HG02852 (cell line): ENCODE measurements at regions not wholly inside any gene's neighbourhood (a gene's known extent, or its start where the extent isn't known, plus 50 kb on each side); places are given as distances from the start of the nearest gene placed in this dataset.

Source experiments
- ATAC-seq: cut with Tn5 transposase; IDR thresholded peaks from one replicate; pipeline ENCODE4 v1.9.1; 2021; ENCODE audit warnings: mild to moderate bottlenecking, moderate library complexity; ENCODE audit not compliant: unreplicated experiment

DNA sequence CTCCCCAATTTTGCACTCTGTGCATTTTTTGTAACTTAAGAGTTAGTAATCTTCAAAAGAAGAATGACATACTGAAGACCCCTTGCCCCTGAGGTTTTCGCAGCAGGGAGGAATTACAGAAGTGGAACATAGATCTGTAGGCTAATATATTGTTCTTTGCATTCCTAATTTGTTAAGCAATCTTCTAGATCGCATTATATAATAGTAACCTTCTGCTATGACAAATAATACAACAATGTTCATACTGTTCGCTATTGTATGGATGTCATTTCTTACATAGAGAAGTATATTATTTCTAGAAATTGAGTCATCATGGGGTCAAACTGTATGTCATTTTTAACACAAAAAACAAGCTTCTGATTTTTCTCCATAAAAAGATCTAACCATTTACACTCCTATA lies 95.8 kb upstream of the TGFBR2 start:
- no peak for ATAC-seq

DNA sequence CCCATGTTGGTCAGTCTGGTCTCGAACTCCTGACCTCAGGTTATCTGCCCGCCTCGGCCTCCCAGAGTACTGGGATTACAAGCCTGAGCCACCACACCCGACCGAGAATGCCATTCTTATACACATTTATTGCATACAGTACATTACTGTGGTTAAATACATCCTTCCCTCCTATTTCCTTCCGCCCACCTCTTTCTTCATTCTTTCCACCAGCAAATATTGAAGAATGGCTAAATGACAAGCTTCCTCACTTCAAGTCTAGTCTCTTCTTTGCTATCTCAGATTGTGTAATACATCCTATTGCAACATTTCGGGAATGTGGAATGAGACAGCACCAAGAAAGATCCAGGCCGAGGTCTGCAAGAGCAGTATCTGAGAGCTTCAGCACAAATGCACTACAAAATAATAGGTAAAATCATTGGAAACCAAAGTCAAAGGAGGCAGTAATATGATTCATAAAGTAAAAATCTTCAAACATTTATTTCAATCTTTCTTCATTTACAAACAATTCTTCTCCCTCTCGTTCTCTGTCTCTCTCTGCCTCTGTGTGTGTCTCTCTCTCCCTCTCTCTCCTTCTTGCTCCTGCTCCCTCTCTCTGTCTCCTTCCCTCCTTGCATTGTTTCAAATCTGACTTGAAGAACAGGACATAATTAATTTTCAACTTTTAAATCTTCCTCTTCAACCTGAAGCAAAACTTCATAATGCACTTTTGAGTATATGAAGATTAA lies 94.7 kb upstream of the TGFBR2 start:
- ATAC-seq, result no peak

DNA sequence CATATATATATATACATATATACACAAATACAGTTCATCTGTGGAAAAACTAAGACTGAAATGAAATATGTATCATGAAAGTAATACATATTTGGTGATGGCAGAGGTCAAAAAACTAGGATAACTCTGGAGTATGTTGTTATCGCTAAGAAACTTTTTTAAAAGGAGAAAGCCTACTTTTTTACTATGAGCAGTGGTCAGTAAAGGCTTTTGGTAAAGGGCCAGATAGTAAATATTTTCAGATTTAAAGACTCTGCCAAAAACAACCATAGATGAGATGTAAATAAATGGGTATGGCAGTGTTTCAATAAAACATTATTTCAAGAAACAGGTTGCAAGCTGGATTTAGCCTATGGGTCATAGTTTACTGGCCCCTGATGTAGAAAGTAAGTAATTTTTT lies 93.8 kb upstream of the TGFBR2 start:
- ATAC-seq, result no peak

DNA sequence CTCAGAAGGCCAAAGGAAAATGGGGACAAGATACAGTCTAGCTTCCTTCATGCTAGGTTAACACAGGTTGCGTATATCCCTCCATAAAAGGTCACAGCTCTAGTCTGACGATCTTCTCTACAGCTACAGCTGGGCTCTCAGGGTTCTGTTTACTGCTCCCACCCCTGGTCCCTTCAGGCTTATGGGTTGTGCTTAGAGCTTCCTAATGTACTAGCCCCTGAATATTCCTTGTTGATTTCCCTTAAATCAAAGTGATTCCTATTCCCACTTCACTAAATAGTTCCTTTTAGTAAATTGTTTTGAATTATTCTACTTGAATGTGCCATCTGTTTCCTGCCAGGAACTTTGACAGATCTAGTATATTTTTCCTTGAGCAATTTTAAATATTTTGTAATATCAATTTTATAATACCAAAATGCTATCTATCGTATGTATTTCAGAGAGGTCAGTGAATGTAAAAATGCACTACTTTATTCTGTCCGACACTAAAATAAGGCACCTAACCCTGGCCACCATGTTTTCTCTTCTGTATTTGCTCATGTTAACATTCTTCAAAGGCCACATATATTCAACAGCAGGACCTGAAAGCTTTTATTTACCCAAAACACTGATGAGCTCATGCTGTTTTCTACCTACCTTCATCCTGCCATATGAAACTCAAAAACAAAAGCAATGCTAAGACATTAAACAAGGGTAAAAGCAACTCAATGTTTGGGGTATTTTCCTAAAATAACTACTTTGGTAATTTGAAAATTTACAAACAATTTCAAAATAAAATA lies 92.8 kb upstream of the TGFBR2 start:
- ATAC-seq, result no peak

DNA sequence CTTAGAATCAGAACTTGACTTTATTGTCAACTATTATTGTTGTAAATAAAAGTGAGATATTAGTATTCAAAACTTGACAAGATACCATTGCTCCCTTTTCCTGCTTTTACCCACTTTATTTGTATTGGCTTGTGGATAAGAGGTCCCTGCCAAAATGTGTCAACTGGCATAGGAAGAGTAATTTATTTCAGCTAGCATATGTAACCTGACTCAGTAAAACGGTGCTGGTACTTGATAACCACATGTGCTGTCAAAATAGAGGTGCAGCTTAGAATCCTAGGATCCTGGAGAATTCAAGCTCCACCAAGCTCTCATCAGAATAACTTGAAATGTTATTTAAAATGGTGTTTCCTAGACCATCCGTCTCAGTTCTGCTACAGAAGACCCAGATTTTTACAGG lies 90.2 kb upstream of the TGFBR2 start:
- ATAC-seq, result no peak

DNA sequence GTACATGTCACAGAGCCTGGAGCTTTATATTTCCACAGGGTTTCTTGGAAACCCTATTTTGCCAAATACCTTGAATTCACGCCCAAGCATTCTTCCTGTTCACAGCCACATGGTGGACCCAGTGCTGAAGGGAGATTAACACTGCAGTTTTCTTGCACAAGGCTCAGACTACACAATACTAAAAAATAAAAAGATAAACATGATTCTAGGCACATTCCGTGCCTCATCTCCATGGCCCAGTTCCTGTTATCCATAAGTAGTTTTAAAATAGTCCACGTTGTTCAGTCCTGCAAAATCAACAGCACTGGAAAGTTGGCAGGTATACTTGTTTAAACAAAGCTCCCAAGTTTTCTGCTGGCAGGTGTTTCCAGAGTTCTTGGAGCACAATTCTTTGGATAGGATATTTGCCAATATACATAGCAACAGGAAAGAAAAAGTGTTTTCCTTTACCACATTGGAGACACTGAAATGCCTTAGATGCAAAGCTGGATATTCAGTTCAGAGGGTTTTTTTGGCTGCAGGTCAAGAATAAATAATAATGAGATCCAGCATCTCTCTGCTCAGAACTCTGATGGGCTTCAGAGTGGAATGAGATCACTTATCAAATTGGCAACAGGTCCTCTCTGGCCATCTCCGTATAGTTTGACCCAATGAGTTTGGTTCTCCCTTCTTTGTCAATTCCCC lies 88.1 kb upstream of the TGFBR2 start:
- no peak for ATAC-seq

DNA sequence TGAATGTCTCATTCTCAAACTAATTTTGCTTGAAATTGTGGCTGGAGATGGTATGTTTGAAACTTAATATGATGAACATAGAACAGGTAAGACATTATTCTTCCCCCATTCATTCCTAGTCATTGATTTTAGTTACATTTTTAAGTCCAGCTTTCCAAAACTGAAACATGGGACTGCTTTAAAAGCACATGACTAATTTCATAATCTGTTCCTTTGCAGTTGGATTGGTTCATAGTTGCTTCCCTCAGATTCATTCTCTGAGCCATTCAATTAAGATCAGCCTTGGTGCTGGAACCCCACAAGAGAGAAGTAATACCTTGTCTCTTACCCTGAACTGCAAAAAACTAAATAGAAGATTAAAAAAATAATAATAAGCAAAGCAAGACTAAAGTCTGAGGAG lies 87.5 kb upstream of the TGFBR2 start:
- no peak for ATAC-seq

DNA sequence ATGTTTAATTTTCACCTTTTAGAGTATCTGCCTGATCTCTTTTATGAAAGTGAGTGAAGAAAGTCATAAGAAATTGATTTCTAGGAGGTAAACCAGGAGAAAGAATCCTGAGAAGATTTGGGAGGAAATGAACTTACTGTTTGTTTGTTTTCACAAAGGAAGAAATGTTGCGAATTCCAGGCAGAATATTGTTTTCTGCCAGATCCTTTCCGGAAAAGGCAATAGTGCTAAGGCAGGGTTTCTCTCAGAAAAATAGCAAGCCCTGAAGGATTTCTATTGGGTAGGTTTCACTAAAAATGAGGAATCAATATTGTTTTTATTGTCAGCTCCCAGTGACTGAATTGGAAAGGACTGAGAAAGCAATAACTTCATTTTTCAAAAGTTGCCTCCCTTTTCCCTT lies 85.7 kb upstream of the TGFBR2 start:
- ATAC-seq, result no peak

DNA sequence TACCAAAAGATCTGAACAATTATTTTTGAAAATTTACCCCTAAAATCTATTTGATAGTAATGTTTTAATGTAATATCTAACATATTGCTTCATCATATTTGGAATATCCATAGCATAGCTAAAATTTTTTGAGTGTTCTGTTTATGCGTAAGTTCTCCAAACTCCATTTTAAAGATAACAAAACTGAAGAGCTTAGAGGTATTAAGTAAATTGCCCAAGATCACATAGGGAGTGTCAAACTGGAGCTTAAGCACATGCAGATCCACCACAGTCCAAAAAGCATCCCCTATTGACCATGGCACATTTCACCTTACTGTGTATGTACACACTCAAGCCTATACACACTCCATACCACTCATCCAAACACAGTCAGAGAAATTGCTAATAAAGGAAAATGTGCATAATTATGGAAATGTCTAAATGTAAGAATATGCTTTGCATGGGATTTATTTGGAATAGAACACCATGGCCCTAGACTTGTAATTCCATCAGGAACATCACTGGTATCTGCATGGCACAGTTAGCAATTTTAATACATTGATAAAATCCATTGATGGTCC lies 85.2 kb upstream of the TGFBR2 start:
- ATAC-seq, result no peak

DNA sequence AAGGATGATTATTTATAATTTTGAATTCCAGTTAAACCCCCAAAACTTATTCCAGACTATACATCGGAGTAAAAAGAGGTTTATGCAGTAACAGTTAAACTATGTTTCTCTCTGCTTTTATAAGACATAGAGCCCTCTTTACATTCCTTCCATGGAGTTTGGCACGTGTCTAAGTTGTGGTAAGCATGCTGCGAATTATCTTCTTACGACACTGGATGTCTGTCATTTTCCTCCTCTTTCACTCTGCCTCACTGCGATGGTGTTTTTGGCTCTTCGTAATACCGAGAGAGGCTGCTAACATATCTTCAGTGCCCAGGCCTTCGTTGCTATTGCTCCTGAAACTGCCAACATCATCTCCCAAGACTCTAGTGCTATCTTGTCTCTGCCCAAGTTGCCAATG lies 83.9 kb upstream of the TGFBR2 start:
- ATAC-seq, result no peak

DNA sequence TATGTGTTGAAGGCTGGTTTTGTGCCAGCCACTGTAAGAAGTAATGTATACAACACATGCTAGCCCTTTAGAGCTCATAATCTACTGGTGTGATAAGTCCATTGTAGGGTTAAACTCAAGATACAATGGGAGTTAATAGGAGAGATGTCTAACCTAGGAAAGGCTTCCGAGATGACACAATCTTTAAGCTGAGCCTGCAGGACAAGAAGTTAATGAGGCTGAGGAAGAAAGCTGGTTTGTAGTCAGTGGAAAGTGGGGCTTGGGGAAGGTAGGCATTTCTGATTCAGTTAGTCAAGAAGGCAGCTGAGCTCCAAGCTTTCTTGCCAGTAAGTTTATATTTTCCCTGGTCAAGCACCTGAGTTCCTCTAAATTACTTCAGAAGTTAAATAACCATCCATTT lies 83.0 kb upstream of the TGFBR2 start:
- no peak for ATAC-seq

DNA sequence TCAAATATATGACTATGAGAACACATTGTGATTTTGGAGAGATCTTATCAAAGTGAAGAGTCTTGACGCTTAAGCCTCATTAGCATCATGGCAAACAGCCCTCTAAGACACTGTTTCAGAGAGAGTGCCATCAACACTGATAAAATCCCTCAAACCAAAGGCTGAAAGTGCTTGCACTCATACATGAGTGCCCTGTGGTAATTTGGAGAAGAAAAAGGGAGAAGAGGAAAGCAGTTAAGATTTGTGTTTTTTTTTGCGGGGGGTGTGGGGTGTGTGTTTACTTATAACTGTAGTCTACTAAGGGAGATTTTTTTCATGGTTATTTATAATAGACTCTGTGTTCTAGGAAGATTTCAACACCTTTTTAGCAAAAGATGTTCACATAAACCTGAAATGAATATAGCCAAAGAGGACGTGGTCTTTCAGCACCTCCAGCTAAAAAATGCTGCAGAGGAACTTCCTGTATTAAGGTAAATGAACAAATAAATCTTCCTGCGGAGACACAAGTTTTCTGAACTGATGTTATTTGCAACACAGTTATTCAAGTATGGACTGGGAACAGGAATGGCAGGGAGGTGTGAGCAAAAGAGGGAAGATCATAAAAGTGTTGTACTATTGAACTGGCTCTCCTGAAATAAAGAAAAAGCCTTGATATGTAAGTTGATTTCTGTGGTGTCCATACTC lies 81.9 kb upstream of the TGFBR2 start:
- no peak for ATAC-seq

DNA sequence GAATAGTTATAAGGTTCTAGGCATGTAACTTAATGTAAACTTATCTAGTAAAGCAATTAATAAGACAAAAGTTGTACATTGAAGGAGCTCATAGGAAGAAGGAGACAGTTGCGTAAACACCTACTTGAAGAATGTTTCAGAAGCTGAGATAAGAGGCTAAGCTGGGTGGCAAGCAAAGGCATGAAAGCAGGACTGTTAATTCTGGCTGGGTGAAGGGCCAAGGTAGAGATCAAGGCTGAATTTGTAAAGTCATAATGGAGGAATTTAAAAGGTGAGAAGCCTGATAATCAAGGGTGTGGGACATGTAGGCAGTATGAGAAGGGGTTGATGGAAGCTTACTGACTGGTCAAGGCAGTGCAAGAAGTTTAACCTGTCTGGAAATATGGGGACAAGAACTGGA lies 80.4 kb upstream of the TGFBR2 start:
- ATAC-seq, result no peak

DNA sequence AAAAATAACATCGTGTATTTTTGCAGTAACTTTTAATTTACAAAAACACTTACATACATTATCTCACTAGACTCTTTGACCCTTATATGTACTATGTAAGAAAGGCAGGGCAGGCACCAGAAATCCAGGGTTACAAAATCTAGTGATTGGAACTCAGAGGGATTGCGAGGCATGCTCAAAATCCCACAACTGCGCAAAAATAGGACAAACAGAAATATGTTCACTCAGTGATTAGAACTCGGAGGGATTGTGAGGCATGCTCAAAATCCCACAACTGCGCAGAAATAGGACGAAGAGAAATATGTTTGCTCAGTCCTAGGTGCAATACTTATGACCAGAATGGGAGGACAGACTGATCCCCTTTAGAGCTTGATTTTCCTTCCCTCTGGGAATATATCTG lies 79.2 kb upstream of the TGFBR2 start:
- no peak for ATAC-seq

DNA sequence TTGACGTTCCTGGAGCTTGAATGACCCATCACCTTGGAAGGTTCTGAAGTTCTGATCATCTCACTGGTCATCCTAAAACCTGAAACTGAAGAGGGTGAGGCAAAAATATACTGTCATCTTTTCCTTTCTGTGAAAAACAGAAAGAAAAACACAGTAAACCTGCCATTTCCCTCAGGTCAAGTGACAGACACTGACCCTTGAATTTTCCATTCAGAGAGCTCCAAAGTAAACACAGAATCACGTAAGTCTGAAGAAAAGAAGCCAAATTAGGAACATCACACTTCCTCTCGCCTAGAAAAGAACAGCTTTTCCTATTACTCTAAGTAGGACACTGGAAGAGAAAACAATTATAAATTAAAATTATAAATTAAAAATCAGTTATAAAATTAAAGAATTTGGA lies 78.7 kb upstream of the TGFBR2 start:
- no peak for ATAC-seq

DNA sequence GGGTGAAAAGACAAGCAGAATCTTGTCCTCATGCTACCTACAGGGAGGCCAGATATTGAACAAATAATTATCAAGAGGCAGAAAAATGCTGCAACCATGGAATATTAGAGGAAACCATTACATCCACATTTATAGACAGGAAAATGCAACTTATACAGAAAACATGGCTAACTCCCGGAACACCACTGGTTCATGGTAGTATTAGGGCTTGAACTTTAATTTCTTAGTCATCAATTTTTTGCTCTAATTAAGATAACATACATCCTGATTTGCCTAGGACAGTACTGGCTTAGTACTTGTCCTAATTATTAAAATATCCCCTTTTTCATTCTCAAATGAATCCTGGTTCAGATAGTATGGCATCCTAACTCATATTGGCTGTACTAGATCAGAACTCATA lies 76.3 kb upstream of the TGFBR2 start:
- ATAC-seq, result no peak

DNA sequence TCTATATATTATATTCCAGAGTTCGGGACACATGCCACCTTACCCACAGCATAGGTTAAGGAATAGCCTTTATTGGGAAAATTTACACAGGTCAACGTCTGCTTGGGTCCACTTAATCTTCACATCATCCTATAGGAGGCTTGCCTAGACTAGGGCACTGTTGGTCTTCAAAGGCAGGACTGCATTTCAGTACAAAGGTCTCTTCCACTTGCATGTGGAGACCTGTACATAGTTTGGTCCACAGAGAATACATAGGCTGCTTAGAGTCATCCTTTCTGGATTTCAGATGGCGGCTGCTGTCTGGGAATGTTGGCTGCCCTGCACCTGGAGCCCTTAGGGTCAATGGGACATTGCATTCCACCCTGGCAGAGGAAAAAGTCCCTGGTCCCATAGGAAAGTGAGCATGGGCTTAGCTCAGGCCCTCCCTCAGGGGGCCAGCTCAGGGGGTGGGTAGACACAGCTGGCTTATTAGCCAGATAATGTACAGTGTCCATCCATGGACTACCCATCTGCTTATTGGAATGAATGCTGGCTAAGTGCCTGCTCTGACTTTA lies 75.3 kb upstream of the TGFBR2 start:
- ATAC-seq, result no peak

DNA sequence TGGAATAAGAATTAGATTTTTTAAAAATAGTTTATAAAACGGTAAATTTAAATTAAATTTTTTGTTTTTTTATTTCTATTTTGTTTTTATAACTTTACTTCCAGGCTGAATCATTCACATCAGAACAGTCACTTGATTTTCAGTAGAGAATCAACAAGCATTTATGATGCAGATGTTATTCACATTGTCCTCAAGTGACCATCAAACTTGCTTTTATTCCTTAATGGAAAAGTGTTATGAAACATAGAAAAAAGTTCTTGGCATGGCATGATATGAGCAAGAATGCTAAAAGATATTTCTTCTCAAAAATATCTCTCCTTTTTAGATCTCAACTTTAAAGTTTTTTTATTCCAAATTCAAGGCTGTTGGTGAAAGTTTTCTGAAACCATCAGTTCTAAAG lies 70.9 kb upstream of the TGFBR2 start:
- no peak for ATAC-seq

DNA sequence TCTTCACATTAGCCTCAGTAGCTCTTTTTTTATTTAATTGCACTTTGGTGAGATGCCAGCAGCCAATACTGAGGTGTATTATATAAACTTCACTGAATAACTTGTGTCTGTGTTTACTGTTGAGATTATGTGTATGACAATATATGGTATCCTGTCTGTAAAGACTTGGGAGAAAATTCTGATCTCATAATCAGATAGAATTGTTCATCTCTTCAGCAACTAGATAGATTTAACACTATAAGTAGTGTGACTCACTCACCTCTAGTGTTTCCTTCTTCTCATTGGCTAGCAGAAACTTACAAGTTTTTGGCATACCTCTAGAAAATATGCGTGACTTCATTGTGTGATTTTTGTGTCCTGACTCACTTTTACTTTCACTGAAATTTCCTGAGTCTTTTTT lies 67.6 kb upstream of the TGFBR2 start:
- no peak for ATAC-seq

DNA sequence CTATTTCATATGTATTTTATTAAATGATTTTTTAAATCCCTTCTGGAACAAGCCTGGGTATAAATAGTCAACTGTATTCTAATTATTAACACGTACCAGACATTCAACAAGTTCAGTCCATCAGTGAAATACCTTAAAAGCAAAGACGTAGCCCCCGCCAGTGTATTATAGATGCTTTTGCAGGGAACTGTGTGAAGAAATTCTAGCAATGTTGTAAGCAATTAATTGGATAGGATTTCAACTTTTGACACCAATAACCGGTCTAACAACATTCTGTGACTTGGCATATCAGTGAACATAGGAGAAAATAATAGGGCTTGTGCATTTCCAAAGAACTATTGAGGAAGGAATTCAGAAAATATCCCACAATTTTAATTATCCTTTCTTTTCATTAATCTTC lies 67.2 kb upstream of the TGFBR2 start:
- ATAC-seq, result no peak

DNA sequence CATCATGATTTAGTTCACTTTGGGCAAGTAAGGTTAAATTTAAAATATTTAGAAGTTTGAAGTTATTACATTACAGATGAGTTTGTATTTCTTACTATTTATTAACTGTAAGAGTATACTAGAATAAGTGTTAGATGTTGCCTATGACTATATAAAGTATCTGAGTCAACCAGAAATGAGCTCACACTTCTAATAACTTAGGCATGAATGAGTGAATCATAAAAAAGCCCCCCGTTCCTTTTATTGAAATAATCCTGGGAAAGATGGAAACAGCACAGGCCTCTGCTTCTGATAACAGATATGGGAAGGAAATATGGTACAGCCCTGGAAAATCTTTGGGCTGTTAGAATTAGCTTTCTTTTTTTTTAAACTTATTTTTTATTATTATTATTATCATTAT lies 66.6 kb upstream of the TGFBR2 start:
- ATAC-seq, result no peak
